IMR-90 (cell line): ENCODE measurements at regions not wholly inside any gene's neighbourhood (a gene's known extent, or its start where the extent isn't known, plus 50 kb on each side); places are given as distances from the start of the nearest gene placed in this dataset.
A peak's percentile ranks its signal among the peaks of the same experiment; 100 is the strongest.

Source experiments
- ATAC-seq: fragments of 200-7000 bp; cut with Tn5 transposase; 2 replicates; pipeline ENCODE4 v1.9.1; 2020; ENCODE audit warnings: low read depth, mild to moderate bottlenecking, moderate library complexity
- BruUV-seq: library from RNA; stranded (reverse); fragments of 400-500 nt; replicated peaks from 2 replicates; lab custom pipeline; 2021; lab: Mats Ljungman, UMichigan
- CTCF ChIA-PET: fragments of 300-600 bp; formaldehyde crosslinking; extraction: SDS; loops from one replicate; lab custom pipeline; 2021; ENCODE audit warnings: antibody characterized with exemption; lab: Yijun Ruan, JAX
- POLR2A ChIA-PET: fragments of 300-600 bp; sonication (Branson Sonifier 250); formaldehyde crosslinking; loops from one replicate; lab custom pipeline; 2022; ENCODE audit warnings: antibody characterized with exemption; ENCODE audit not compliant: unreplicated experiment; lab: Charles Lee
- DNase-seq: peaks from one replicate; pipeline ENCODE4 v3.0.0; 2013
- H2AFZ ChIP-seq: replicated peaks from 2 replicates; pipeline ENCODE3; 2013; ENCODE audit warnings: low read length, mild to moderate bottlenecking; ENCODE audit not compliant: poor library complexity
- H2AK5ac ChIP-seq: 2 replicates; pipeline ENCODE4 v1.6.1; 2013; ENCODE audit warnings: low read depth, low read length, inconsistent platforms
- H2AK9ac ChIP-seq: replicated peaks from 2 replicates; pipeline ENCODE3; 2013; ENCODE audit warnings: mild to moderate bottlenecking, low read depth, low read length, moderate library complexity; ENCODE audit not compliant: poor library complexity
- H2BK120ac ChIP-seq: 2 replicates; pipeline ENCODE4 v1.6.1; 2013; ENCODE audit warnings: low read depth, low read length, inconsistent platforms
- H2BK15ac ChIP-seq: 3 replicates; pipeline ENCODE4 v1.6.1; 2013; ENCODE audit warnings: low read depth, low read length, inconsistent platforms
- H2BK20ac ChIP-seq: 2 replicates; pipeline ENCODE4 v1.6.1; 2013; ENCODE audit warnings: low read depth, mild to moderate bottlenecking, inconsistent platforms, low read length, moderate library complexity
- H2BK5ac ChIP-seq: 2 replicates; pipeline ENCODE4 v1.6.1; 2013; ENCODE audit warnings: mild to moderate bottlenecking, low read depth, low read length, inconsistent platforms; ENCODE audit not compliant: poor library complexity, severe bottlenecking
- H3K14ac ChIP-seq: replicated peaks from 2 replicates; pipeline ENCODE4 v1.6.1; 2013; ENCODE audit warnings: low read depth, low read length, inconsistent platforms
- H3K18ac ChIP-seq: 2 replicates; pipeline ENCODE4 v1.6.1; 2013; ENCODE audit warnings: low read depth, low read length, control low read depth
- H3K23ac ChIP-seq: 2 replicates; pipeline ENCODE4 v1.6.1; 2013; ENCODE audit warnings: low read depth, low read length, inconsistent platforms
- H3K27ac ChIP-seq: 2 replicates; pipeline ENCODE4 v1.5.1; 2013; ENCODE audit warnings: mild to moderate bottlenecking, control low read depth, low read length; ENCODE audit not compliant: insufficient read depth
- H3K27me3 ChIP-seq: 2 replicates; pipeline ENCODE4 v1.6.1; 2013; ENCODE audit warnings: low read length; ENCODE audit not compliant: control insufficient read depth, insufficient read depth
- H3K36me3 ChIP-seq: 2 replicates; pipeline ENCODE4 v1.6.1; 2013; ENCODE audit warnings: low read length, mixed read lengths; ENCODE audit not compliant: control insufficient read depth, insufficient read depth
- H3K4ac ChIP-seq: 2 replicates; pipeline ENCODE4 v1.6.1; 2013; ENCODE audit warnings: low read depth, low read length, inconsistent platforms
- H3K4me1 ChIP-seq: 2 replicates; pipeline ENCODE4 v1.6.1; 2013; ENCODE audit warnings: low read length, mixed read lengths; ENCODE audit not compliant: control insufficient read depth, insufficient read depth
- H3K4me2 ChIP-seq: 2 replicates; pipeline ENCODE4 v1.6.1; 2013; ENCODE audit warnings: low read depth, mild to moderate bottlenecking, control low read depth, low read length, moderate library complexity
- H3K4me3 ChIP-seq: 2 replicates; pipeline ENCODE4 v1.5.1; 2013; ENCODE audit warnings: low read depth, mild to moderate bottlenecking, control low read depth, low read length, moderate library complexity; ENCODE audit not compliant: insufficient read depth
- H3K56ac ChIP-seq: 2 replicates; pipeline ENCODE4 v1.6.1; 2013; ENCODE audit warnings: low read length, inconsistent platforms; ENCODE audit not compliant: insufficient read depth; ENCODE audit errors: extremely low read depth
- H3K79me1 ChIP-seq, 2 experiments: 2 replicates each; pipeline ENCODE4 v1.6.1; 2013; ENCODE audit warnings: low read length in 2 of 2, inconsistent platforms in 1 of 2, low read depth in 1 of 2
- H3K9ac ChIP-seq: 2 replicates; pipeline ENCODE4 v1.6.1; 2013; ENCODE audit warnings: low read depth, low read length, control low read depth
- H3K9me1 ChIP-seq: 2 replicates; pipeline ENCODE4 v1.6.1; 2013; ENCODE audit warnings: low read length, inconsistent platforms; ENCODE audit not compliant: insufficient read depth
- H3K9me3 ChIP-seq: 2 replicates; pipeline ENCODE4 v1.6.1; 2013; ENCODE audit warnings: low read length; ENCODE audit not compliant: control insufficient read depth, insufficient read depth
- H4K20me1 ChIP-seq: 2 replicates; pipeline ENCODE4 v1.6.1; 2013; ENCODE audit warnings: low read length, inconsistent platforms; ENCODE audit not compliant: insufficient read depth
- H4K5ac ChIP-seq: 2 replicates; pipeline ENCODE4 v1.6.1; 2013; ENCODE audit warnings: mild to moderate bottlenecking, low read depth, low read length, control low read depth
- H4K8ac ChIP-seq, 2 experiments: 2 replicates each; pipeline ENCODE4 v1.6.1; 2013; ENCODE audit warnings: low read depth in 2 of 2, low read length in 2 of 2, control low read depth in 1 of 2, inconsistent platforms in 1 of 2
- H4K91ac ChIP-seq: 2 replicates; pipeline ENCODE4 v1.6.1; 2013; ENCODE audit warnings: low read depth, low read length, inconsistent platforms; ENCODE audit not compliant: insufficient read depth
- FOS ChIP-seq: fragments of 150-350 bp; IDR thresholded peaks from 2 replicates; pipeline ENCODE4 v1.6.1; 2016; ENCODE audit warnings: low read depth, low read length
- MAFK ChIP-seq: IDR thresholded peaks from 2 replicates; pipeline ENCODE4 v1.6.1; 2012; ENCODE audit warnings: low read depth, low read length, improper control_type of control experiment
- MXI1 ChIP-seq: IDR thresholded peaks from 2 replicates; pipeline ENCODE4 v1.6.1; 2012; ENCODE audit warnings: low read depth, mild to moderate bottlenecking, low read length, moderate library complexity, borderline replicate concordance
- POLR2A ChIP-seq: IDR thresholded peaks from 2 replicates; pipeline ENCODE4 v1.6.1; 2012; ENCODE audit warnings: mild to moderate bottlenecking, low read depth, low read length
- SMC3 ChIP-seq: fragments of 150-350 bp; IDR thresholded peaks from 2 replicates; pipeline ENCODE4 v1.6.1; 2016; ENCODE audit warnings: low read depth, mild to moderate bottlenecking, antibody characterized with exemption, low read length, moderate library complexity
- dilution Hi-C: fragments of 300-500 bp; cut with HindIII; formaldehyde crosslinking; loops from one replicate; pipeline ENCODE4 v1.14.3; 2018; ENCODE audit warnings: low sequenced_read_pairs; ENCODE audit not compliant: unreplicated experiment
- in situ Hi-C: fragments of 300-500 bp; cut with MboI; formaldehyde crosslinking; loops from 3 replicates; pipeline ENCODE4 v1.14.3; 2019; ENCODE audit warnings: low sequenced_read_pairs, inconsistent platforms, mixed read lengths
- intact Hi-C: fragments of 100-400 bp; cut with micrococcal nuclease; formaldehyde crosslinking; loops from 2 replicates; pipeline ENCODE4 v1.10.0; 2022

- POLR2A ChIA-PET = no interaction called here
- H2BK5ac ChIP-seq = no peak overlapping the region
- no peak for TF ChIP-seq POLR2A
- TF ChIP-seq FOS = no peak
- no peak for TF ChIP-seq MXI1
- TF ChIP-seq MAFK = peak; percentile 80
- TF ChIP-seq SMC3 = no peak
- no peak overlapping the region for H3K4me3 ChIP-seq
- in situ Hi-C loops (no loop called here), intact Hi-C loops (no loop called here), dilution Hi-C loops (no loop called here)
- no peak overlapping the region for H2AK5ac ChIP-seq
- CTCF ChIA-PET = no interaction called here
- no peaks in the 10 kb centered on the region for H3K27me3 ChIP-seq
- no peaks in the 10 kb centered on the region for H3K79me1 ChIP-seq
- DNase-seq = no peak
- H3K4ac ChIP-seq = no peak overlapping the region
- H3K4me1 ChIP-seq = no peaks in the 10 kb centered on the region
- H3K36me3 ChIP-seq = no peaks in the 10 kb centered on the region
- H3K56ac ChIP-seq = no peak overlapping the region
- no peak overlapping the region for H4K8ac ChIP-seq
- no peak overlapping the region for H3K9ac ChIP-seq
- H3K9me3 ChIP-seq = no peaks in the 10 kb centered on the region
- no peak overlapping the region for H3K14ac ChIP-seq
- no peaks in the 10 kb centered on the region for H4K20me1 ChIP-seq
- no peak overlapping the region for H3K27ac ChIP-seq
- no peak overlapping the region for H2BK120ac ChIP-seq
- H2AFZ ChIP-seq = no peak overlapping the region
- no peak overlapping the region for H3K23ac ChIP-seq
- no TSS peak for BruUV-seq
- no peak overlapping the region for H2BK15ac ChIP-seq
- no peak overlapping the region for H3K4me2 ChIP-seq
- ATAC-seq = no peak
- no peak overlapping the region for H2BK20ac ChIP-seq
- no peak overlapping the region for H4K91ac ChIP-seq
- no peak overlapping the region for H4K5ac ChIP-seq
- no peak overlapping the region for H3K18ac ChIP-seq
- H3K9me1 ChIP-seq = no peaks in the 10 kb centered on the region
- no peak overlapping the region for H2AK9ac ChIP-seq
Observed at GRCh38 chr4:19406789-19407188, 844.9 kb upstream of the SLIT2 start.
